ENCODE measurements at regions not wholly inside any gene's neighbourhood (a gene's known extent, or its start where the extent isn't known, plus 50 kb on each side); places are given as distances from the start of the nearest gene placed in this dataset.

GRCh38 chr1:98503771-98504170, 157.8 kb upstream of the SNX7 start:
- no peak for TF ChIP-seq EZH2 (IDR thresholded peaks at IDR 0.05; ENCODE audit: insufficient read depth, poor library complexity, severe bottlenecking)
- no peak for TF ChIP-seq EZH2phosphoT487 (IDR thresholded peaks at IDR 0.05; ENCODE audit: insufficient read depth, low read depth)
